Left cardiac atrium (tissue), 4 donors: ENCODE measurements at regions not wholly inside any gene's neighbourhood (a gene's known extent, or its start where the extent isn't known, plus 50 kb on each side); places are given as distances from the start of the nearest gene placed in this dataset.

Experiments
- ATAC-seq, 2 donors: fragments of 200-7000 bp; cut with Tn5 transposase; one replicate each; pipeline ENCODE4 v1.9.1; 2020; ENCODE audit warnings: mild to moderate bottlenecking in 2 of 2, moderate library complexity in 2 of 2
- DNase-seq: peaks from one replicate; pipeline ENCODE4 v3.0.0-alpha.2; 2020
- intact Hi-C, 2 donors: fragments of 100-400 bp; cut with DNase I; formaldehyde crosslinking; loops; one replicate each; pipeline versions ENCODE4 v1.14.1 to v1.15.1; 2022 to 2023
- donor health status: DM: no; HTN: yes; CAD: no.
- donor health status: DM: no; HTN: yes; CAD: no; lungs with severe emphysema.
- donor health status: DM: yes; HTN: yes; CAD: no.
- donor health status: Dilated cardiomyopathy.

DNA sequence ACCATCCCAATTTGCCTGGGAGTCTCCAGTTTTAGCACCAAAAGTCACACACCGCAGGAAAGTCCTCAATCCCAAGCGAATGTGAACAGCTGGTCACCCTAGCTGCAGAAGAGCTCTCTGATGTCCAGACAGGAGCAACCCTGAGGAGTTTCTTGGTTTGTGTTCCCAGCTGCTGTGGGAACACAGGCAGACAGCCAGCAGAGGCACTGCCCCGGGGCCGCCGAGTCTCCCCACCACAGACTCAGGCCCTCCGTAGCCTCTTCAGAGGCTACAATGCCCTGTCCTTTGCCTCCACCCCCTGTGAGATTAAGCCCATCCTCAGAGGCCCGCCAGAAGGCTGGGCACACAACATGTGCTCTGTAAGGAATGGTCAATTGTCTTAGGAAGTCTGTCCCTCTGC is 111.5 kb downstream of the TTC32 start:
- intact Hi-C loops, result no loop called here
- no peak for ATAC-seq
- DNase-seq, result no peak

DNA sequence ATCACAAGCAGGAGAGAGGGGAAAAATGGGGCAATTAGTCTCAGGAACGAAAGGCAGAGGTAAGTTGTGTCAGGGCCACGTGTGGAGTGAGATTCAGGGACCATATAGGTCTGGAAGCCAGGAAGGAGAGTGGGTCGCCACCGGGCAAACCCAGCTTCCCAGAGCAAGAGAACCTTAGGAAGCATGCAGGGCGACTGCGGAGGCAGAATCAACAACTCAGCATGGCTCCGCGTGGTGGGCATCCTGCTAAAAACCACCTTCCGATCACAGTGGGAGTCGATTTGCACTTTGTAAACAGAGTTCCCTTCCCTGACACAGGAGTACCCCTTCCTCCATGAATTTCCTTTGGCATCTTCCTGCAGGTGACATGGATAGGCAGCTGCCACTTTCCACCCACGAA is 114.6 kb downstream of the TTC32 start:
- no peak for ATAC-seq
- DNase-seq, result no peak
- intact Hi-C loops, result no loop called here

DNA sequence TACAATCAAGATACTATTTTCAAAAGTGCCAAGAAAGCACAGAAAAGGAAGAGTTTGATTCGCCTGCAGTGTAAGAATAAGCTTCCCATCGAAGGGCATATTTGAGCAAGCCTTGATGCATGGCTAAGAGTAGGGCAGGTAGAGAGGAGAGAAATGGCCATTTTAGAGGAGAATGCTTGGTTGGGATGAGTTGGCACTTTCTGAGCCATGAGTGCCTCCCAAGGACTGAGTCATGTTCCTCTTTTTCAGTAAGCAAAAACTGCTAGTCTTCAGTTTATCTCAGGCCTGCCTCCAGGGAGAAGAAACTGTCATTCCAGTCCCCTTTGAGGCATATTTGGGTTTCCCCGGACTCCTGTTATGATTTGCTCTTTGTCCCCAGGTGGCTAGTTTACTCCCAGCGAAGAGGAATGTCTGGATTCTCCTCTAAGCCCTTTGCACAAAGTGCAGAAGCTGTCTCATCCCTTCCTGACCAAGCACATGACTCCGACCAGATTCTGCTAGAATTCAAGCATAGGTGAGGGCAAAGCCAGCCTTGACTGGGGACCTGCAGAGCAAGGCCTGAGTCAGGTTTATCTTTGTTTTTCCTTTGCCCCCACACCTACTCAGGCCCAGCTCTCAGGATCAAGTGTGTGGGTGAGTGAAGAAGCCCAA is 115.2 kb downstream of the TTC32 start:
- intact Hi-C loops, result no loop called here
- DNase-seq (no peak), ATAC-seq (peak in 1 of 2 donors; percentile 84)

DNA sequence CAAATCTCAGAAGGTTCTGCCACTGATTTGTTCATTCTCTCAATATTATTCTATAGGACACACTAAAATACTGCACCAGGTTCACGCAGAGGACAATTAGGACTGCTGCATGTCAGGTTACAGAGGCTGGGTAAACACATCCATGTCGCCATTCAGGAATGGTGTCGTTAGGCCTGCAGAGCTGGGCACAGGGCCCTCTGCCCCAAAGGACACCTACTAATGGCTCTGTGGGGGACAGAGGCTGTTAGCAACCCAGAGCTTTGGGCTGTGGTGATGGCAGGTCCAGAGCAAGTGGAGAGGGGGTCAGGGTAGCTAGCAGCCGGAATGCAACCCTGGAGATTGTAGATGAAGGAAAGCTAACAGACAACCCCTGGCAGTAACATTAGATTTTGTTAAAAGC is 115.9 kb downstream of the TTC32 start:
- DNase-seq (no peak), ATAC-seq (peak in 1 of 2 donors; percentile 5)
- intact Hi-C loops, result no loop called here

DNA sequence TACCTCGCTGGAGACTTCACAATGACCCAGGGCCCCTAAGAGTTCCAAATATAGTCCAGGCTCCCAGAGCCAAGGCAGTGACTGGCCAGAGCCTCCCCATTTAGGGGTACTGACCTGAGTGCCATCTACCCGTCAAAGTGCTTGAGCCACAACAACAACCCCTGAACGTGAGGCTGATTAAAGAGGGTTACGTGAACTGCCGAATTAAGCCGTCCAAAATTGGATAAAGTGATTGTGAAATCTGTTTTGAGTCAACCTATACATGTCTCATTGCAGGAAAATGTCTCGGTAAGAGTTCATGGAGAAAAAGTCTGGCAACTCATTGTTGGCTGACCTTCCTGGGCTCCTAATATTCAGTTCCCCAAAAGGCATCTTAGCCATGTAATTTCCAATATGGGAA is 116.3 kb downstream of the TTC32 start:
- no peak for DNase-seq
- intact Hi-C loops, result no loop called here
- ATAC-seq, result peak; percentile 59 to 62

DNA sequence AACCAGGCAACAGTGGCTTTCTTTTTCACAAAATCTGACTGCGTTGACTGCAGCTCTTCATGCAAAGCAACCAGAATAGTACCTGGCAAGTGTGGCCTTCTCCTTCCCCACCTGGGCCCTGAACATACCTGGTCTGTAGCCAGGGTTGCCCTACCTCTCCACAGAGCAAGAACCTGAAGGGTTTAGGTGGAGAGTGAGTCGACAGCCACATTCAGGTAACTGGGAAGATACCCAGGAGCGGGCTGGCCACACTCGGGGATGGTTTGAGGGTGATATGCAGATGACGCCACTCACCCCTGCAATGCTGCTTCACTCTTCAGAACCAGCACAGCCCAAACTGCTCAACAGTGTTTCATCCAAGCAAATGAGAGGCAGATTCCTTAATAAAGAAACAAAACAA is 117.3 kb downstream of the TTC32 start:
- no peak for ATAC-seq
- intact Hi-C loops, result no loop called here
- DNase-seq, result no peak

DNA sequence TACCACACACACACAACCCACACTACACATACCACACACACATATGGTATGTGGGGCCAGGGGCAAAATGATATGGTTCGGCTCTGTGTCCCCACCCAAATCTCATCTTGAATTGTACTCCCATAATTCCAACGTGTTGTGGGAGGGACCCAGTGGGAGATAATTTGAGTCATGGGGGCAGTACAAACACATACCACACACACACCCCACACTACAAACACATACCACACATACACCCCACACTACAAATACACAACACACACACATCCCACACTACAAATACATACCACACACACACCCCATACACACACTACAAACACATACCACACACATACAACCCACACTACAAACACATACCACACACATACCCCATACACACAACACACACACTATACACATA is 117.8 kb downstream of the TTC32 start:
- intact Hi-C loops, result no loop called here
- no peak for DNase-seq
- no peak for ATAC-seq

DNA sequence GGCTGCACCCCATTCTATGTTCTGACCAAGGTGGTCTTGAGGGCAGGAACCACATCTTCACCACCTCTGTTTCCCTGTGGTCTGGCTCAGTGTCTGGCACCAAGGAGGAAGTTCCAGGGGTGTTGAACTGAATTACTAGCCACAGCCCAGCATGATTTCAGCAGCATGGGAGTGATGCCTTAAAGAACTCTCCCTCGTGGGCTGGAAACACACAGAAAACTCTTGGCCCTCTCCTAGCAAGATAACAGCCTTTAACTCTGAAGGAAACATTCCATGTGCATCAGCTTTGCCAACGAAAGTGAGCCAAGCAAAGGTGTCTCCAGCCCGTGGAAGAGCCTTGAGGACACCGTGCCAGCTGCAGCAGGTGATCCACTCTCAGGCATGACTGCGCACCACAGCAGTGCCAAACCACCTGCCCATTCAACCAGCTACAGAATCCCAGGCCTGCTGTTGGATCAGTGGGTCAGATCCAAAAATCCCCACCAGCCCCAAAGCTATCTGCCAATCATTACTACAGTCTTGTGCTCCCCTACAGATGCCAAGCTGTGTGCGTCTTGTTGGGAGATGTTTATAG is 124.8 kb downstream of the TTC32 start:
- intact Hi-C loops, result no loop called here
- DNase-seq (no peak), ATAC-seq (peak in 1 of 2 donors; percentile 63)

DNA sequence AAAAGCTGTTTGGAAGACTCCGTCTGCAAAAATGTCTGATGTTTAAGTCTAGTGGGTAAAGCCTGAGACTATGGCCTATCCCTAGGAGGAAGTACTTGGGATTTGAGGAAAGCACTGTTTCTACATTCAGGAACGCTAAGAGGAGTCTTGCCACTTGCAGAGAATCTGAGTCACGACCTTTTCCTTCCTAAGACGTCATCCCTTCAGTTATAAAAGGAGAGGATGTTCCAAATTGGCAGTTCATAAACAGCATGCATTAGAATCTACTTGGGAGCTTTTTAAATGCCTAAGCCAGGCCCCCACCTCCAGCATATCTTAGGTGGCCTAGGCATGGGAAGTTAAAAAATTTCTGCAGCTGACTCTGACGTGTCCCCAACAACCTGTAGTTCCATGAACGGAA is 125.9 kb downstream of the TTC32 start:
- DNase-seq (no peak), ATAC-seq (peak in 1 of 2 donors; percentile 15)
- intact Hi-C loops, result no loop called here

DNA sequence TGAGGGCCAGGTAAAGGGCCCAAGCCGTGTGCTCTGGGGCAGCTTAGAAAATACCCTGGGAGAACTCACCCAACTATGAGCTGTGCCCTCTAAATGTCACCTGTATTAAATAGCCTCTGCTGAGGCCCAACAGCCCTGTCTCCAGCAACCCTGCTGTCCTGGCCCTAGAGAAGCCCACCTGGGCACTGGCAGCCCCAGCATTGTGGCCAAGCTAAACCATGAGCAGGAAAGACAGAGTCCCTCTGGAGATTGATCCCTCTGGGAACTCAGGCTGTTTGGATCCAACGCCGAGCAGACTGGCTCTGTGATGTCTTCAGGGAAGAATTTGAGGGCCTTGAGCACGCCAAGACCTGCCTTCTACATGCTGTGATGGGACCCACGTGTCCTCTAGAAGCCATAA is 126.5 kb downstream of the TTC32 start:
- intact Hi-C loops, result no loop called here
- ATAC-seq (no peak), DNase-seq (no peak)

DNA sequence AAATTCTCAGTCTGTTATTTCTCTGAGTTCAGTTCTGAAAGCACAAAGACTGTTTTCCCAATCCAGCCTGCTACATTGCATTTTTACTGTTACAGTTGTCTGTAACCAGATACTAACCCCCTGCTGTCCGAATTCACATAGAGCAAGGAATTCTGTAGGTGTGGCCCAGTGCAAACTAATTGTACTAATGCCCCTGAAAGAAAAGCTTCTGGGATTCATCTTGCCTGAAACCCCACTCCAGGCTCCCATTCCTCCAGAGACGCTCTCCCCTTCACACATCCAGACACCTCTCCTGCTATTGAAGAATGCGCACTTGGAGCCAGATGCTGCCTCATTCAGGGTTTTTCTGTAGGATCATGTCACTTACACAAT is 127.0 kb downstream of the TTC32 start:
- no peak for ATAC-seq
- no peak for DNase-seq
- intact Hi-C loops, result no loop called here

DNA sequence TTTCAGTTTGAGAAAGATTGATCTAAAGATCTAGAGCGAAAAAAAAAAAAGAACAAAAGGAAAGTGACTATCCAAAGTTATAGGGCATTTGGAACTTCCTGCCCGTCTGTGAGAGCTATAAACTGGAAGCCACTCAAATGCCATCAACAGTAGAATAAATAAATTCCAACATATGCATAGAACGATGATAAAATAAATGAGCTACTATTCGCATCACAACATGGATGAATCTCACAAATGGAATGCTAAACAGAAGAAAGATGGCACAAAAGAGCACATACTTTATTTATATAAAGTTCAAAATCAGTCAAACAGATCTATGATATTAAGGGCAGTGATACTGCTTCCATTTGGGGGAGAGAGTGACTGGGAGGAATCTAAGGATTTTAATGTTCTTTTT is 128.8 kb downstream of the TTC32 start:
- intact Hi-C loops, result no loop called here
- no peak for DNase-seq
- ATAC-seq, result no peak

DNA sequence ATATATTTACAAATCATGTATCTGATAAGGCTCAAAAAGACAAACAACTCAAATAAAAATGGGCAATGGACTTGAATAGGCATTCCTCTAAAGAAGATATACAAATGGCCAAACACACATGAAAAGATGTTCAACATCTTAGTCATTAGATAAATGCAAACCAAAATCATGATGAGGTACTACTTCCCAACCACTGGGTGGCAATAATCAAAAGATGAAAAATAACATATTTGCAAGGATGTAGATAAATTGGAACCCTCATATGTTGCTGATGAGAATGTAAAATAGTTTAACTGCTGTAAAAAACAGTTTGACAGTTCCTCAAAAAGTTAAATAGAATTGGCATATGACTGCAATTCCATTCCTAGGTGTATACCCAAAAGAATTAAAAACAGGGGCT is 132.3 kb downstream of the TTC32 start:
- no peak for DNase-seq
- no peak for ATAC-seq
- intact Hi-C loops, result no loop called here

DNA sequence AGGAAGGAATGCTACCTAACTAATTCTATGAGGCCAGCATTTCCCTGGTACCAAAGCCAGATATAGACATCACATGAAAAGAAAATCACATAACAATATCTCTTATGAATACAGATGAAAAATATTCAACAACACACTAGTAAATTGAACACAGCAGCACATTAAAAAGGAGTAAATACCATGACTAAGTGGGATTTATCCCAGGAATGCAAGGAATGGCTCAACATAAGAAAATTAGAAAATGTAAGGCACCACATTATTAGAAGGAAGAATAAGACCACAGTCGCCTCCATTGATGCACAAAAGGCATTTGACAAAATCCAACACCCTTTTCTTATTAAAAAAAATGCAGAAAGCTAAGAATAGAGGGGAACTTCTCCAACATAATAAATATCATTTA is 133.9 kb downstream of the TTC32 start:
- DNase-seq (no peak), ATAC-seq (no peak)
- intact Hi-C loops, result no loop called here

DNA sequence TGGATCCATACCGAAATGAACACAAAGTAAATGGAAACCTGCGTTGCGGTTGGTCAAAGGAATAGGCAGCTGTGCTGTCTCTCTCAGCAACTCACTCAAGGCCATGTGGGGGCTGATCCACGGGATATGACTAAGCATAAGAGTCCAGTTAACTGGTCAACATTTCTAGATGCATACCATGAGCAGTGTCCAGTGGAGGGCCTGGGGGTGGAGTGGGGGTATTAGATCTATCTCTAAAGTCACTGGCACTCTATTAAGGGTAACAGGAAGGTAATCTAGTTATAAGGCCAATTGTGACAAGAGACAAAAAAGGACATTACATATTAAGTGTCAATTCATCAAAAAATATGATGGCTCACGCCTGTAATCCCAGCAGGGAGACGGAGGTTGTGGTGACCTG is 136.8 kb downstream of the TTC32 start:
- ATAC-seq, result no peak
- no peak for DNase-seq
- intact Hi-C loops, result no loop called here

DNA sequence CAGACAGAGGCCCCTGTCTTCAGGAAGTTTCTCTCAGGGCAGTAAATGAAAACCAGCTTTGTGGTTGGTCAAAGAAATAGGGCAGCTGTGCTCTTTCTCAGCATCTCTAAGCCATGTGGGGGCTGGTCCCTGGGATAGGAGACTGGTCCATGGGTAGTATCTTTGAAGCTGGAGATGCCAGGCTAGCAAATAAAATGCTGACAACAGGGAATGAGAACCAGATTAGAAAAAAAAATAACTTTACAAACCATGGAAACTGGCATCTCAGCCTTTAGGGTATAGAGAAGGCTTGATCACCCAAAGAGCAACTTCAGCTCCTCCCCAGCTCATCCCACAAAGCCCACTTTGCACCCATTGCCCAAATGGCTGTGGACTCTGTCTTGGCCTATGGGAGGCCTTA is 138.1 kb downstream of the TTC32 start:
- no peak for ATAC-seq
- intact Hi-C loops, result no loop called here
- no peak for DNase-seq

DNA sequence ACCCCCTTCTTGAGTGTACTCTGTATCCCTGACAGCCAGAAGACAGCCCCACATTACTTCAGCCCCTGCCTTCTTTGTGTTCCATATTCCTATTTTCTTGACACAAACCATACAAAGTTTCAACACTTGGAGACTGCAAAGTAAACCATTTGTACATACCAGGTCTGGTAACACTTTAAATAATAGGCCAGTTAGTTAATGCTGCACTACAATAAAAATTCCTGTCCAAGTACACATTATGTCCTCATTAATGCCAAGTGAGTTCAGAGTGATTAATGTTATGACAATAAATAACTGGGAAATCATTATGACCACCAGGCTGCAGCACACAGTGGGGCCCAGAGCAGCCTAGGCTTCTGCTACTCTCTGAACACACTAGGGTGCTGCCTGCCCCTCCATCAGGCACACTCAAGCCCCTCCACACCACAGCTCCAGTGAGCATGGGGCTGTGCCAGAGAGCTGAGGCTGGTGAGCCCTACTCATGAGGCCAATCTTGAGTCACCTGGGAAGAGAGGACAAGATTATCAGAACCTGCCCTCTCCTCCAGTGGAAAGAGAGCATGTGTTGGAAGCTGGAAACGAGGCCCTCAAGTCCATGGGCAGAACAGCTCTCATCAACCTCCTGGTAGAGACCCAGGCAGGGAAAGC is 138.7 kb downstream of the TTC32 start:
- ATAC-seq (no peak), DNase-seq (no peak)
- intact Hi-C loops, result no loop called here

DNA sequence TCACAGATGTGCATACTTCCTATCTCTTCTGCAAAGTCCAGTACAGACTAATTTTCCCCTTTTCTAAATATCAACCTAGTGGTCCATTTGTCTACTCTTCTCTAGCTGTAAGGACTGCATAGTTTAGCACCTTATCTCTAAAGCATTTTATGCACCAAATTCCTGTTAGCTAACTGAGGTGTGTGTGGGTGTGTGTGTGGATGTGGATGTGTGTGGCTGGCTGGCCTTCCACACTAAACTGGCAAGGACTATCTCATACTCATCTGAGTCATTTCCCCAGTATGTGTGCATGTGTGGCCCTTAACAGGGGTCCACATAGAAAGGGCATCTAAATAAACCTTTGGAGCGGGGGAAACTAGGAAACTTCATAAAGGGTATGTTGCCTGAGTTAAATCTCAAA is 139.6 kb downstream of the TTC32 start:
- peak in 1 of 2 donors; percentile 58 for ATAC-seq
- DNase-seq, result no peak
- intact Hi-C loops, result no loop called here

DNA sequence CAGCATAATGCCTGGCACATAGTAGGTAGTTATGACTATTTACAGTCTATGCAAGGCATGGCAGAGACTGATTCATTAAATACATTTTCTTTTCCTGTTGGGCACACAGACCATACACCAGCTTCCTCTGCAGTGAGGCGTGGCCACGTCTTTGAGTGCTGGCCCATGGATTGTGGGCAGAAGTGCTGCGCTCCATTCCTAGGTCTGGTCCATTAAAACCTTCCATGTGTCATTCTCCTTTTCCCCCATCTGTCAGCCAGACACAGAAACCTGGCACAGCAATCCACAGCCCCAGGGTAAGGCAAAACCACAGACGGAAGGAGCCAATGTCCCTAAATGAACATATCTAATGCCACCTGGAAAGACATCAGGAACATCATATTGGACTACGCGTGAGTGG is 141.9 kb downstream of the TTC32 start:
- ATAC-seq (no peak), DNase-seq (no peak)
- intact Hi-C loops, result no loop called here

DNA sequence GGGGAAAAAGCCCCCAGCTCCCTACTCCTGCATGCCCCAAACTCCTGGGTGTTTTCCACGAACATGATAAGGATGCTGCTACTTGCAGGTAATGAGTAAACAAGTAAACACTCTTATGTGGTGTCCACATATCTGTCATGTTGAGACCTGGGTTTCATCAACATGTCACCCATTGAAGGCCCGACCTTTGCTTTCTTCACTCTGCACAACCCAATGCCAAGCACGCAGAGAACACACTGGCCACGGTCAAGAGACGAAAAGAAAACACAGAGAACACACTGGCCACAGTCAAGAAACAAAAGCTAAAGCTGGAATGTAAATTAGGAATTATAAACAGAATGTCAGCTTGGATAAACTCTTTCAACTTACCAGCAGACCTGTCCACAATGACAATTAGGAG is 143.1 kb downstream of the TTC32 start:
- ATAC-seq, result no peak
- intact Hi-C loops, result no loop called here
- DNase-seq, result no peak

DNA sequence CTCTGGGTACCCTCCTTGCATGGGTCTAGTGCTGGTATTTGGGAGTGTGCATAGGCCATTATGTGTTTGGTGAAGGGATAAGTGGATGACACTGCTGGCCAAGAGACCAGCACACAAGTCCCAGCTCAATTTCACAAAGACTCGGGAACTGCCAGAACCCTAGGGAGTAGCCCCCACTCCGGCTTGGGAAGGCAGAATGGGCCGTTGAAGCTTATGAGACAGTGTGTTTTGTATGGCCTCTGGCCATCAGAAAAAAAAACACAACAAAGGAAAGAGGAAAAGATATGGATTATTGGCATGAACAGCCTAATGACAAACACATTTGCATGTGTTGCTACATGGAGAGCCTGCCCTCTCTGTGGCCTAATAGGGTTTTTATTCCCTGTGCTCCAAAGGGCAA is 144.2 kb downstream of the TTC32 start:
- peak in 1 of 2 donors; percentile 17 for ATAC-seq
- intact Hi-C loops, result no loop called here
- DNase-seq, result no peak
